IMR-90 (cell line): ENCODE measurements at regions not wholly inside any gene's neighbourhood (a gene's known extent, or its start where the extent isn't known, plus 50 kb on each side); places are given as distances from the start of the nearest gene placed in this dataset.

Experiments used
- ATAC-seq: fragments of 200-7000 bp; cut with Tn5 transposase; 2 replicates; pipeline ENCODE4 v1.9.1; 2020; ENCODE audit warnings: low read depth, mild to moderate bottlenecking, moderate library complexity
- BruUV-seq: library from RNA; stranded (reverse); fragments of 400-500 nt; replicated peaks from 2 replicates; lab custom pipeline; 2021; lab: Mats Ljungman, UMichigan
- CTCF ChIA-PET: fragments of 300-600 bp; formaldehyde crosslinking; extraction: SDS; loops from one replicate; lab custom pipeline; 2021; ENCODE audit warnings: antibody characterized with exemption; lab: Yijun Ruan, JAX
- POLR2A ChIA-PET: fragments of 300-600 bp; sonication (Branson Sonifier 250); formaldehyde crosslinking; loops from one replicate; lab custom pipeline; 2022; ENCODE audit warnings: antibody characterized with exemption; ENCODE audit not compliant: unreplicated experiment; lab: Charles Lee
- DNase-seq: peaks from one replicate; pipeline ENCODE4 v3.0.0; 2013
- H2AFZ ChIP-seq: replicated peaks from 2 replicates; pipeline ENCODE3; 2013; ENCODE audit warnings: low read length, mild to moderate bottlenecking; ENCODE audit not compliant: poor library complexity
- H2AK5ac ChIP-seq: 2 replicates; pipeline ENCODE4 v1.6.1; 2013; ENCODE audit warnings: low read depth, low read length, inconsistent platforms
- H2AK9ac ChIP-seq: replicated peaks from 2 replicates; pipeline ENCODE3; 2013; ENCODE audit warnings: mild to moderate bottlenecking, low read depth, low read length, moderate library complexity; ENCODE audit not compliant: poor library complexity
- H2BK120ac ChIP-seq: 2 replicates; pipeline ENCODE4 v1.6.1; 2013; ENCODE audit warnings: low read depth, low read length, inconsistent platforms
- H2BK15ac ChIP-seq: 3 replicates; pipeline ENCODE4 v1.6.1; 2013; ENCODE audit warnings: low read depth, low read length, inconsistent platforms
- H2BK20ac ChIP-seq: 2 replicates; pipeline ENCODE4 v1.6.1; 2013; ENCODE audit warnings: low read depth, mild to moderate bottlenecking, inconsistent platforms, low read length, moderate library complexity
- H2BK5ac ChIP-seq: 2 replicates; pipeline ENCODE4 v1.6.1; 2013; ENCODE audit warnings: mild to moderate bottlenecking, low read depth, low read length, inconsistent platforms; ENCODE audit not compliant: poor library complexity, severe bottlenecking
- H3K14ac ChIP-seq: replicated peaks from 2 replicates; pipeline ENCODE4 v1.6.1; 2013; ENCODE audit warnings: low read depth, low read length, inconsistent platforms
- H3K18ac ChIP-seq: 2 replicates; pipeline ENCODE4 v1.6.1; 2013; ENCODE audit warnings: low read depth, low read length, control low read depth
- H3K23ac ChIP-seq: 2 replicates; pipeline ENCODE4 v1.6.1; 2013; ENCODE audit warnings: low read depth, low read length, inconsistent platforms
- H3K27ac ChIP-seq: 2 replicates; pipeline ENCODE4 v1.5.1; 2013; ENCODE audit warnings: mild to moderate bottlenecking, control low read depth, low read length; ENCODE audit not compliant: insufficient read depth
- H3K27me3 ChIP-seq: 2 replicates; pipeline ENCODE4 v1.6.1; 2013; ENCODE audit warnings: low read length; ENCODE audit not compliant: control insufficient read depth, insufficient read depth
- H3K36me3 ChIP-seq: 2 replicates; pipeline ENCODE4 v1.6.1; 2013; ENCODE audit warnings: low read length, mixed read lengths; ENCODE audit not compliant: control insufficient read depth, insufficient read depth
- H3K4ac ChIP-seq: 2 replicates; pipeline ENCODE4 v1.6.1; 2013; ENCODE audit warnings: low read depth, low read length, inconsistent platforms
- H3K4me1 ChIP-seq: 2 replicates; pipeline ENCODE4 v1.6.1; 2013; ENCODE audit warnings: low read length, mixed read lengths; ENCODE audit not compliant: control insufficient read depth, insufficient read depth
- H3K4me2 ChIP-seq: 2 replicates; pipeline ENCODE4 v1.6.1; 2013; ENCODE audit warnings: low read depth, mild to moderate bottlenecking, control low read depth, low read length, moderate library complexity
- H3K4me3 ChIP-seq: 2 replicates; pipeline ENCODE4 v1.5.1; 2013; ENCODE audit warnings: low read depth, mild to moderate bottlenecking, control low read depth, low read length, moderate library complexity; ENCODE audit not compliant: insufficient read depth
- H3K56ac ChIP-seq: 2 replicates; pipeline ENCODE4 v1.6.1; 2013; ENCODE audit warnings: low read length, inconsistent platforms; ENCODE audit not compliant: insufficient read depth; ENCODE audit errors: extremely low read depth
- H3K79me1 ChIP-seq, 2 experiments: 2 replicates each; pipeline ENCODE4 v1.6.1; 2013; ENCODE audit warnings: low read length in 2 of 2, inconsistent platforms in 1 of 2, low read depth in 1 of 2
- H3K9ac ChIP-seq: 2 replicates; pipeline ENCODE4 v1.6.1; 2013; ENCODE audit warnings: low read depth, low read length, control low read depth
- H3K9me1 ChIP-seq: 2 replicates; pipeline ENCODE4 v1.6.1; 2013; ENCODE audit warnings: low read length, inconsistent platforms; ENCODE audit not compliant: insufficient read depth
- H3K9me3 ChIP-seq: 2 replicates; pipeline ENCODE4 v1.6.1; 2013; ENCODE audit warnings: low read length; ENCODE audit not compliant: control insufficient read depth, insufficient read depth
- H4K20me1 ChIP-seq: 2 replicates; pipeline ENCODE4 v1.6.1; 2013; ENCODE audit warnings: low read length, inconsistent platforms; ENCODE audit not compliant: insufficient read depth
- H4K5ac ChIP-seq: 2 replicates; pipeline ENCODE4 v1.6.1; 2013; ENCODE audit warnings: mild to moderate bottlenecking, low read depth, low read length, control low read depth
- H4K8ac ChIP-seq, 2 experiments: 2 replicates each; pipeline ENCODE4 v1.6.1; 2013; ENCODE audit warnings: low read depth in 2 of 2, low read length in 2 of 2, control low read depth in 1 of 2, inconsistent platforms in 1 of 2
- H4K91ac ChIP-seq: 2 replicates; pipeline ENCODE4 v1.6.1; 2013; ENCODE audit warnings: low read depth, low read length, inconsistent platforms; ENCODE audit not compliant: insufficient read depth
- BHLHE40 ChIP-seq: fragments of 150-350 bp; IDR thresholded peaks from 2 replicates; pipeline ENCODE4 v1.6.1; 2016; ENCODE audit warnings: mild to moderate bottlenecking, low read depth, low read length
- CEBPB ChIP-seq: IDR thresholded peaks from 2 replicates; pipeline ENCODE4 v1.6.1; 2012; ENCODE audit warnings: low read depth, low read length, improper control_type of control experiment
- CHD1 ChIP-seq: IDR thresholded peaks from 2 replicates; pipeline ENCODE4 v1.6.1; 2012; ENCODE audit warnings: low read depth, low read length, improper control_type of control experiment
- FOS ChIP-seq: fragments of 150-350 bp; IDR thresholded peaks from 2 replicates; pipeline ENCODE4 v1.6.1; 2016; ENCODE audit warnings: low read depth, low read length
- MAFK ChIP-seq: IDR thresholded peaks from 2 replicates; pipeline ENCODE4 v1.6.1; 2012; ENCODE audit warnings: low read depth, low read length, improper control_type of control experiment
- MAZ ChIP-seq: IDR thresholded peaks from 2 replicates; pipeline ENCODE4 v1.6.1; 2012; ENCODE audit warnings: low read depth, mild to moderate bottlenecking, low read length, improper control_type of control experiment, moderate library complexity, borderline replicate concordance
- MXI1 ChIP-seq: IDR thresholded peaks from 2 replicates; pipeline ENCODE4 v1.6.1; 2012; ENCODE audit warnings: low read depth, mild to moderate bottlenecking, low read length, moderate library complexity, borderline replicate concordance
- NFE2L2 ChIP-seq: fragments of 150-350 bp; IDR thresholded peaks from 2 replicates; pipeline ENCODE4 v1.6.1; 2016; ENCODE audit warnings: low read depth, mild to moderate bottlenecking, low read length
- POLR2A ChIP-seq: IDR thresholded peaks from 2 replicates; pipeline ENCODE4 v1.6.1; 2012; ENCODE audit warnings: mild to moderate bottlenecking, low read depth, low read length
- RAD21 ChIP-seq: IDR thresholded peaks from 2 replicates; pipeline ENCODE4 v1.6.1; 2012; ENCODE audit warnings: low read length, improper control_type of control experiment
- RFX5 ChIP-seq: IDR thresholded peaks from 2 replicates; pipeline ENCODE4 v1.8.0; 2012; ENCODE audit warnings: low read depth, mild to moderate bottlenecking, low read length, moderate library complexity
- SMC3 ChIP-seq: fragments of 150-350 bp; IDR thresholded peaks from 2 replicates; pipeline ENCODE4 v1.6.1; 2016; ENCODE audit warnings: low read depth, mild to moderate bottlenecking, antibody characterized with exemption, low read length, moderate library complexity
- WGBS, 2 experiments: methylation state at CpG; one replicate each; pipeline versions ENCODE4 v1.1.5 to v1.1.7; 2013; ENCODE audit warnings: missing lambda C conversion rate in 2 of 2; ENCODE audit not compliant: insufficient read length in 1 of 2; ENCODE audit errors: extremely low coverage in 2 of 2; 5-methylcytosine and 5-hydroxymethylcytosine counted together
- dilution Hi-C: fragments of 300-500 bp; cut with HindIII; formaldehyde crosslinking; loops from one replicate; pipeline ENCODE4 v1.14.3; 2018; ENCODE audit warnings: low sequenced_read_pairs; ENCODE audit not compliant: unreplicated experiment
- in situ Hi-C: fragments of 300-500 bp; cut with MboI; formaldehyde crosslinking; loops from 3 replicates; pipeline ENCODE4 v1.14.3; 2019; ENCODE audit warnings: low sequenced_read_pairs, inconsistent platforms, mixed read lengths
- intact Hi-C: fragments of 100-400 bp; cut with micrococcal nuclease; formaldehyde crosslinking; loops from 2 replicates; pipeline ENCODE4 v1.10.0; 2022
- TF ChIP-seq, protein P1 (sequence below): fragments of 150-350 bp; IDR thresholded peaks from 2 replicates; pipeline ENCODE4 v1.6.1; 2016; ENCODE audit warnings: low read depth, mild to moderate bottlenecking, low read length, moderate library complexity, borderline replicate concordance
- TF ChIP-seq, protein P2 (sequence below): fragments of 150-350 bp; IDR thresholded peaks from 2 replicates; pipeline ENCODE4 v1.6.1; 2017; ENCODE audit warnings: mild to moderate bottlenecking, antibody characterized with exemption, low read length, low read depth

DNA sequence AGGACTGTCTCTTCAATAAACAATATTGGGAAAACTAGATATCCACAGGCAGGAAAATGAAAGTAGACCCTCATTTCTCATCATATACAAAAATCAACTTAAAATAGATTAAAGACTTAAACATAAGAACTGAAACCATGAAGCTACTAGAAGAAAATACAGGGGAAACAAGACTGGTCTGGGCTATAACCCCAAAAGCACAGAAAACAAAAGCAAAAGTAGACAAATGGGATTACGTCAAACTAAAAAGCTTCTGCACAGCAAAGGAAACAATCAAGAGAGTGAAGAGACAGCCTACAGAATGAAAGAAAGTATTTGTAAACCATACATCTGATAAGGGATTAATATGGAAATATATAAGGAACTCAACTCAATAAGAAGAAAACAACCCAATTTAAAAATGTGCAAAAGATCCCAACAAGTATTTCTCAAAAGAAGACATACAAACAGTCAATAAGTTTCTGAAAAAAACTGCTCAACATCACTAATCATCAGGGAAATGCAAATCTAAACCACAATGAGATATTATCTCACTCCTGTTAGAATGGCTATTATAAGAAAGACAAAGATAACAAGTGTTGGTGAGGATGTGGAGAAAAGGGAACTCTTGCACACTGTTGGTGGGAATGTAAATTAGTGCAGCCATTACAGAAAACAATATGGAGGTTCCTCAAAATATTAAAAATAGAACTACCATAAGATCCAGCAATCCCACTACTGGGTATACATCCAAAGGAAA, 325.3 kb upstream of the RASGEF1B start:
- Histone ChIP-seq H2BK20ac (no peak overlapping the region), H4K91ac (no peak overlapping the region), H3K4ac (no peak overlapping the region), H3K4me3 (no peak overlapping the region), H3K9me1 (no peaks in the 10 kb centered on the region), H3K27ac (no peak overlapping the region), H3K18ac (no peak overlapping the region), H2BK5ac (no peak overlapping the region), H3K4me2 (no peak overlapping the region), H3K23ac (no peak overlapping the region), H3K79me1 (no peaks in the 10 kb centered on the region), H2BK15ac (no peak overlapping the region), H3K14ac (no peak overlapping the region), H3K36me3 (no peaks in the 10 kb centered on the region), H4K8ac (no peak overlapping the region), H3K9ac (no peak overlapping the region), H3K4me1 (no peaks in the 10 kb centered on the region), H3K27me3 (no peaks in the 10 kb centered on the region), H4K20me1 (no peaks in the 10 kb centered on the region), H2AK9ac (no peak overlapping the region), H3K9me3 (no peaks in the 10 kb centered on the region), H2BK120ac (no peak overlapping the region), H4K5ac (no peak overlapping the region), H3K56ac (no peak overlapping the region), H2AFZ (no peak overlapping the region), H2AK5ac (no peak overlapping the region)
- ChIA-PET POLR2A (no interaction called here), CTCF (no interaction called here)
- intact Hi-C loops, result no loop called here
- no CpG with 5 or more reads among the region's 1 CpG for WGBS, 2 experiments
- TF ChIP-seq NFE2L2 (no peak), CEBPB (no peak), RFX5 (no peak), CHD1 (no peak), RAD21 (no peak), BHLHE40 (no peak), POLR2A (no peak), MAFK (no peak), FOS (no peak), MAZ (no peak), MXI1 (no peak), SMC3 (no peak)
- TF ChIP-seq, protein P1, sequence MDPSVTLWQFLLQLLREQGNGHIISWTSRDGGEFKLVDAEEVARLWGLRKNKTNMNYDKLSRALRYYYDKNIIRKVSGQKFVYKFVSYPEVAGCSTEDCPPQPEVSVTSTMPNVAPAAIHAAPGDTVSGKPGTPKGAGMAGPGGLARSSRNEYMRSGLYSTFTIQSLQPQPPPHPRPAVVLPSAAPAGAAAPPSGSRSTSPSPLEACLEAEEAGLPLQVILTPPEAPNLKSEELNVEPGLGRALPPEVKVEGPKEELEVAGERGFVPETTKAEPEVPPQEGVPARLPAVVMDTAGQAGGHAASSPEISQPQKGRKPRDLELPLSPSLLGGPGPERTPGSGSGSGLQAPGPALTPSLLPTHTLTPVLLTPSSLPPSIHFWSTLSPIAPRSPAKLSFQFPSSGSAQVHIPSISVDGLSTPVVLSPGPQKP, result no peak
- TF ChIP-seq, protein P2, sequence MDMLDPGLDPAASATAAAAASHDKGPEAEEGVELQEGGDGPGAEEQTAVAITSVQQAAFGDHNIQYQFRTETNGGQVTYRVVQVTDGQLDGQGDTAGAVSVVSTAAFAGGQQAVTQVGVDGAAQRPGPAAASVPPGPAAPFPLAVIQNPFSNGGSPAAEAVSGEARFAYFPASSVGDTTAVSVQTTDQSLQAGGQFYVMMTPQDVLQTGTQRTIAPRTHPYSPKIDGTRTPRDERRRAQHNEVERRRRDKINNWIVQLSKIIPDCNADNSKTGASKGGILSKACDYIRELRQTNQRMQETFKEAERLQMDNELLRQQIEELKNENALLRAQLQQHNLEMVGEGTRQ, result no peak
- DNase-seq (no peak), ATAC-seq (no peak)
- in situ Hi-C loops, result no loop called here
- BruUV-seq, result no TSS peak
- dilution Hi-C loops, result no loop called here
